CD14-positive monocyte (primary cell): ENCODE measurements at regions not wholly inside any gene's neighbourhood (a gene's known extent, or its start where the extent isn't known, plus 50 kb on each side); places are given as distances from the start of the nearest gene placed in this dataset.

Source experiments
- DNase-seq, 3 donors: peaks; one replicate each; pipeline ENCODE4 v3.0.0-alpha.2; 2011 to 2022
- H2AFZ ChIP-seq: 2 replicates; pipeline ENCODE4 v1.6.0; 2012; ENCODE audit warnings: mild to moderate bottlenecking, low read depth, low read length, inconsistent platforms; ENCODE audit not compliant: insufficient read depth, poor library complexity, severe bottlenecking
- H3K27ac ChIP-seq, 2 donors: 1 replicate in 1 of 2; 2 replicates in 1 of 2; pipeline ENCODE4 v1.5.1; 2012 to 2013; ENCODE audit warnings: low read length in 2 of 2, control low read depth in 1 of 2, inconsistent platforms in 1 of 2, low read depth in 1 of 2, mild to moderate bottlenecking in 1 of 2
- H3K27me3 ChIP-seq, 2 donors: one replicate each; pipeline versions ENCODE4 v1.6.0 to v1.6.1; 2011 to 2013; ENCODE audit warnings: low read length in 2 of 2; ENCODE audit not compliant: control insufficient read depth in 2 of 2, insufficient read depth in 2 of 2
- H3K36me3 ChIP-seq, 2 donors: replicated peaks in 1 of 2; 1 replicate in 1 of 2; 2 replicates in 1 of 2; pipeline versions ENCODE4 v1.5.1 to v1.6.1; 2012 to 2013; ENCODE audit warnings: low read length in 2 of 2, control low read depth in 1 of 2, inconsistent platforms in 1 of 2, mild to moderate bottlenecking in 1 of 2; ENCODE audit not compliant: insufficient read depth in 2 of 2, control insufficient read depth in 1 of 2
- H3K4me1 ChIP-seq, 2 donors: 1 replicate in 1 of 2; 2 replicates in 1 of 2; pipeline versions ENCODE4 v1.5.1 to v1.6.1; 2012 to 2013; ENCODE audit warnings: low read length in 2 of 2, control low read depth in 1 of 2, inconsistent platforms in 1 of 2, mild to moderate bottlenecking in 1 of 2, moderate library complexity in 1 of 2; ENCODE audit not compliant: insufficient read depth in 2 of 2, control insufficient read depth in 1 of 2
- H3K4me2 ChIP-seq: replicated peaks from 2 replicates; pipeline ENCODE3; 2012; ENCODE audit warnings: low read length, moderate library complexity, mild to moderate bottlenecking; ENCODE audit not compliant: poor library complexity, severe bottlenecking; ENCODE audit errors: extremely low read depth
- H3K4me3 ChIP-seq, 3 experiments: fragments of 200-600 bp in 1 of 3; sonication (generic) in 1 of 3; replicated peaks in 1 of 3; 1 replicate in 2 of 3; 2 replicates in 1 of 3; pipeline ENCODE4 v1.5.1; 2011 to 2013; ENCODE audit warnings: low read length in 3 of 3, mild to moderate bottlenecking in 3 of 3, control low read depth in 2 of 3, low read depth in 2 of 3, inconsistent platforms in 1 of 3, moderate library complexity in 1 of 3
- H3K79me2 ChIP-seq: 2 replicates; pipeline ENCODE4 v1.6.0; 2012; ENCODE audit warnings: mild to moderate bottlenecking, control low read depth, inconsistent platforms, low read length, moderate library complexity; ENCODE audit not compliant: insufficient read depth
- H3K9ac ChIP-seq: 2 replicates; pipeline ENCODE4 v1.6.0; 2017; ENCODE audit warnings: low read length, mild to moderate bottlenecking; ENCODE audit not compliant: insufficient read depth, poor library complexity, severe bottlenecking
- H3K9me3 ChIP-seq, 2 donors: replicated peaks in 1 of 2; 1 replicate in 1 of 2; 2 replicates in 1 of 2; pipeline versions ENCODE4 v1.5.1 to v1.6.1; 2012 to 2013; ENCODE audit warnings: low read length in 2 of 2, control low read depth in 1 of 2; ENCODE audit not compliant: control insufficient read depth in 1 of 2, insufficient read depth in 1 of 2
- H4K20me1 ChIP-seq: 2 replicates; pipeline ENCODE4 v1.6.0; 2012; ENCODE audit warnings: mild to moderate bottlenecking, low read length, control low read depth, moderate library complexity; ENCODE audit not compliant: insufficient read depth
- H3K27ac Mint-ChIP-seq, 7 donors: one replicate each; pipeline ENCODE4 v1.8.0; 2020; ENCODE audit warnings: mild to moderate bottlenecking in 7 of 7, mixed read lengths in 7 of 7, moderate library complexity in 6 of 7, inconsistent platforms in 2 of 7
- H3K27me3 Mint-ChIP-seq, 3 donors: one replicate each; pipeline ENCODE4 v1.8.0; 2021 to 2022; ENCODE audit warnings: low read depth in 3 of 3, mild to moderate bottlenecking in 3 of 3, mixed read lengths in 3 of 3, moderate library complexity in 3 of 3, inconsistent platforms in 1 of 3
- H3K36me3 Mint-ChIP-seq, 2 donors: one replicate each; pipeline ENCODE4 v1.8.0; 2020; ENCODE audit warnings: mixed read lengths in 2 of 2, inconsistent platforms in 1 of 2, mild to moderate bottlenecking in 1 of 2
- H3K4me1 Mint-ChIP-seq: one replicate; pipeline ENCODE4 v1.8.0; 2020; ENCODE audit warnings: mild to moderate bottlenecking, mixed read lengths
- H3K4me3 Mint-ChIP-seq, 2 donors: one replicate each; pipeline ENCODE4 v1.8.0; 2020; ENCODE audit warnings: mild to moderate bottlenecking in 2 of 2, mixed read lengths in 2 of 2, moderate library complexity in 1 of 2
- H3K9me3 Mint-ChIP-seq, 7 donors: one replicate each; pipeline ENCODE4 v1.8.0; 2020 to 2022; ENCODE audit warnings: mixed read lengths in 7 of 7, mild to moderate bottlenecking in 6 of 7, moderate library complexity in 6 of 7, inconsistent platforms in 2 of 7
- CTCF ChIP-seq: fragments of 200-600 bp; IDR thresholded peaks from one replicate; pipeline ENCODE4 v1.8.0; 2022; ENCODE audit warnings: antibody characterized with exemption, mild to moderate bottlenecking
- WGBS: methylation state at CpG from one replicate; pipeline ENCODE4 v1.1.5; 2013; ENCODE audit warnings: missing lambda C conversion rate; ENCODE audit not compliant: insufficient coverage; 5-methylcytosine and 5-hydroxymethylcytosine counted together
- intact Hi-C, 2 donors: fragments of 100-400 bp; cut with micrococcal nuclease; formaldehyde crosslinking; loops; one replicate each; pipeline versions ENCODE4 v1.15.0 to v1.15.1; 2023

GRCh38 chr1:194535369-194535768 is 1349.0 kb upstream of the B3GALT2 start:
- no peak overlapping the region for H3K4me2 ChIP-seq
- intact Hi-C loops: no loop called here
- WGBS: 16% methylated on average over 5 of the region's 6 CpGs
- Mint-ChIP-seq H3K4me1 (no peaks in the 10 kb centered on the region), H3K36me3 (no peaks in the 10 kb centered on the region), H3K9me3 (peaks cover 0 to 12% (median 3%) of the 10 kb centered on the region in 7 donors), H3K27me3 (no peaks in the 10 kb centered on the region), H3K4me3 (no peak overlapping the region), H3K27ac (no peak overlapping the region)
- no peak overlapping the region for H3K27ac ChIP-seq
- no peak overlapping the region for H3K9ac ChIP-seq
- H3K4me3 ChIP-seq: no peak overlapping the region
- peaks cover 9 to 11% of the 10 kb centered on the region in 2 donors for H3K9me3 ChIP-seq
- H4K20me1 ChIP-seq: no peaks in the 10 kb centered on the region
- no peak for TF ChIP-seq CTCF
- H3K36me3 ChIP-seq: no peaks in the 10 kb centered on the region
- no peak overlapping the region for H2AFZ ChIP-seq
- no peaks in the 10 kb centered on the region for H3K4me1 ChIP-seq
- H3K79me2 ChIP-seq: no peaks in the 10 kb centered on the region
- H3K27me3 ChIP-seq: no peaks in the 10 kb centered on the region
- DNase-seq: no peak

- Histone ChIP-seq H3K4me1 (no peaks in the 10 kb centered on the region), H3K4me3 (no peak overlapping the region), H3K4me2 (no peak overlapping the region), H4K20me1 (no peaks in the 10 kb centered on the region), H2AFZ (no peak overlapping the region), H3K79me2 (no peaks in the 10 kb centered on the region), H3K36me3 (no peaks in the 10 kb centered on the region), H3K9me3 (peaks cover 6 to 11% of the 10 kb centered on the region in 2 donors), H3K27ac (no peak overlapping the region), H3K9ac (no peak overlapping the region), H3K27me3 (no peaks in the 10 kb centered on the region)
- H3K9me3 Mint-ChIP-seq: peaks cover 0 to 12% (median 3%) of the 10 kb centered on the region in 7 donors
- TF ChIP-seq CTCF: no peak
- no peaks in the 10 kb centered on the region for H3K36me3 Mint-ChIP-seq
- no peak for DNase-seq
- no peak overlapping the region for H3K4me3 Mint-ChIP-seq
- no peaks in the 10 kb centered on the region for H3K27me3 Mint-ChIP-seq
- peak overlapping the region in 1 of 7 donors; percentile 46 for H3K27ac Mint-ChIP-seq
- no peaks in the 10 kb centered on the region for H3K4me1 Mint-ChIP-seq
- WGBS: 81% methylated on average over 3 of the region's 6 CpGs
- intact Hi-C loops: no loop called here
Observed at GRCh38 chr1:194534784-194535183, 1348.4 kb upstream of the B3GALT2 start.
